Keratinocyte (primary cell): ENCODE measurements at regions not wholly inside any gene's neighbourhood (a gene's known extent, or its start where the extent isn't known, plus 50 kb on each side); places are given as distances from the start of the nearest gene placed in this dataset.

Experiments used
- EZH2 ChIP-seq: IDR thresholded peaks from one replicate; pipeline ENCODE4 v1.6.1; 2012; ENCODE audit warnings: inconsistent platforms, mild to moderate bottlenecking, low read length, moderate library complexity
- TF ChIP-seq, protein P1 (sequence below), 3 experiments: IDR thresholded peaks in 1 of 3; conservative IDR thresholded peaks in 1 of 3; optimal IDR thresholded peaks in 1 of 3; 2 replicates in 2 of 3; 3 replicates in 1 of 3; pipeline versions ENCODE3 to v1.5.1; 2011; ENCODE audit warnings: low read length in 3 of 3, mild to moderate bottlenecking in 3 of 3, moderate library complexity in 2 of 3, control low read depth in 1 of 3, inconsistent platforms in 1 of 3; ENCODE audit not compliant: insufficient read depth in 2 of 3; ENCODE audit errors: extremely low read depth in 1 of 3

DNA sequence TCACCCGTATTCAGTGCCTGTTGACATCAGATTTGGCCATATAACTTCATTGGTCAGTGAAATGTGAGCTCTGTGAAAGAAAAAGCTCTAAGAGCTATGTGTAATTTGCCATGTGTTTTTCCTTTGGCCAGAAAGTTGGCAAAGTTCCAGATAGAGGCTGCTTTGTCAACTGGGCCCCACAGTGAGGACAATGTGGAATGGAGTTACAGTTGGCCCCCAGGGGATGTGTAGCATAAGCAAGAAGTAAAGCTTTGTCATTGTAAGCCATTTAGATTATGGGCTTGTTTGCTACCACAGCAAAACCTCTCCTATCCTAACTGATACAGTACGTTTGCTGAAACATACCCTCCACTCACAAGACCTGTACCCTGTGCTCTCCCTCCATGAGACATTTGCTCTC, 119.1 kb upstream of the HABP2 start:
- TF ChIP-seq, protein P1, sequence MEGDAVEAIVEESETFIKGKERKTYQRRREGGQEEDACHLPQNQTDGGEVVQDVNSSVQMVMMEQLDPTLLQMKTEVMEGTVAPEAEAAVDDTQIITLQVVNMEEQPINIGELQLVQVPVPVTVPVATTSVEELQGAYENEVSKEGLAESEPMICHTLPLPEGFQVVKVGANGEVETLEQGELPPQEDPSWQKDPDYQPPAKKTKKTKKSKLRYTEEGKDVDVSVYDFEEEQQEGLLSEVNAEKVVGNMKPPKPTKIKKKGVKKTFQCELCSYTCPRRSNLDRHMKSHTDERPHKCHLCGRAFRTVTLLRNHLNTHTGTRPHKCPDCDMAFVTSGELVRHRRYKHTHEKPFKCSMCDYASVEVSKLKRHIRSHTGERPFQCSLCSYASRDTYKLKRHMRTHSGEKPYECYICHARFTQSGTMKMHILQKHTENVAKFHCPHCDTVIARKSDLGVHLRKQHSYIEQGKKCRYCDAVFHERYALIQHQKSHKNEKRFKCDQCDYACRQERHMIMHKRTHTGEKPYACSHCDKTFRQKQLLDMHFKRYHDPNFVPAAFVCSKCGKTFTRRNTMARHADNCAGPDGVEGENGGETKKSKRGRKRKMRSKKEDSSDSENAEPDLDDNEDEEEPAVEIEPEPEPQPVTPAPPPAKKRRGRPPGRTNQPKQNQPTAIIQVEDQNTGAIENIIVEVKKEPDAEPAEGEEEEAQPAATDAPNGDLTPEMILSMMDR (optimal IDR thresholded peaks at IDR 0.05 in 1 of 3, IDR thresholded peaks at IDR 0.05 in 1 of 3, conservative IDR thresholded peaks at IDR 0.05 in 1 of 3; ENCODE audit: extremely low read depth in 1 of 3, insufficient read depth in 2 of 3, low read length in 3 of 3) = no peak
- no peak for TF ChIP-seq EZH2
